ENCODE measurements at regions not wholly inside any gene's neighbourhood (a gene's known extent, or its start where the extent isn't known, plus 50 kb on each side); places are given as distances from the start of the nearest gene placed in this dataset.

- TF ChIP-seq CTCF (IDR thresholded peaks at IDR 0.05; ENCODE audit: low read depth, low read length, poor library complexity, severe bottlenecking) (peak; percentile 67), EZH2phosphoT487 (IDR thresholded peaks at IDR 0.05; ENCODE audit: borderline replicate concordance, low read length) (no peak)
Observed at GRCh38 chr2:7427293-7428060, 510.3 kb downstream of the RNF144A start.

Measured in DOHH2 (cell line).